CD4-positive, alpha-beta T cell treated with Interleukin-17A for 1 hour (primary cell): ENCODE measurements at regions not wholly inside any gene's neighbourhood (a gene's known extent, or its start where the extent isn't known, plus 50 kb on each side); places are given as distances from the start of the nearest gene placed in this dataset.

ENCODE experiments used
- DNase-seq: peaks from one replicate; pipeline ENCODE4 v3.0.0-alpha.2; 2020

- no peak for DNase-seq
Measured at GRCh38 chr6:19270616-19271015, 566.6 kb upstream of the ID4 start.

- DNase-seq = no peak
Measured at GRCh38 chr6:19279273-19279684, 557.9 kb upstream of the ID4 start.

GRCh38 chr6:19287928-19288327, 549.2 kb upstream of the ID4 start:
- no peak for DNase-seq

GRCh38 chr6:19289457-19289856, 547.7 kb upstream of the ID4 start:
- DNase-seq = no peak

GRCh38 chr6:19297880-19298279, 539.3 kb upstream of the ID4 start:
- no peak for DNase-seq

- no peak for DNase-seq
Measured at GRCh38 chr6:19298421-19298820, 538.7 kb upstream of the ID4 start.

- DNase-seq = no peak
Measured at GRCh38 chr6:19299129-19299528, 538.0 kb upstream of the ID4 start.

GRCh38 chr6:19301980-19302379, 535.2 kb upstream of the ID4 start:
- DNase-seq = no peak

GRCh38 chr6:19303383-19303782, 533.8 kb upstream of the ID4 start:
- no peak for DNase-seq

GRCh38 chr6:19309661-19310060, 527.5 kb upstream of the ID4 start:
- no peak for DNase-seq

- DNase-seq = no peak
Measured at GRCh38 chr6:19311786-19312185, 525.4 kb upstream of the ID4 start.

- no peak for DNase-seq
Measured at GRCh38 chr6:19312241-19312978, 524.8 kb upstream of the ID4 start.

- no peak for DNase-seq
Measured at GRCh38 chr6:19317431-19317986, 519.7 kb upstream of the ID4 start.

GRCh38 chr6:19319005-19319404, 518.2 kb upstream of the ID4 start:
- no peak for DNase-seq

GRCh38 chr6:19320111-19320581, 517.0 kb upstream of the ID4 start:
- no peak for DNase-seq

GRCh38 chr6:19322691-19323485, 514.3 kb upstream of the ID4 start:
- no peak for DNase-seq

GRCh38 chr6:19324376-19324775, 512.8 kb upstream of the ID4 start:
- no peak for DNase-seq

- DNase-seq = no peak
Measured at GRCh38 chr6:19325335-19325789, 511.8 kb upstream of the ID4 start.

- DNase-seq = no peak
Measured at GRCh38 chr6:19327241-19327640, 509.9 kb upstream of the ID4 start.

GRCh38 chr6:19327661-19328060, 509.5 kb upstream of the ID4 start:
- no peak for DNase-seq

- no peak for DNase-seq
Measured at GRCh38 chr6:19329078-19329477, 508.1 kb upstream of the ID4 start.

- no peak for DNase-seq
Measured at GRCh38 chr6:19331089-19331488, 506.1 kb upstream of the ID4 start.

- DNase-seq = no peak
Measured at GRCh38 chr6:19332806-19333460, 504.2 kb upstream of the ID4 start.
